ENCODE measurements at regions not wholly inside any gene's neighbourhood (a gene's known extent, or its start where the extent isn't known, plus 50 kb on each side); places are given as distances from the start of the nearest gene placed in this dataset.

DNA sequence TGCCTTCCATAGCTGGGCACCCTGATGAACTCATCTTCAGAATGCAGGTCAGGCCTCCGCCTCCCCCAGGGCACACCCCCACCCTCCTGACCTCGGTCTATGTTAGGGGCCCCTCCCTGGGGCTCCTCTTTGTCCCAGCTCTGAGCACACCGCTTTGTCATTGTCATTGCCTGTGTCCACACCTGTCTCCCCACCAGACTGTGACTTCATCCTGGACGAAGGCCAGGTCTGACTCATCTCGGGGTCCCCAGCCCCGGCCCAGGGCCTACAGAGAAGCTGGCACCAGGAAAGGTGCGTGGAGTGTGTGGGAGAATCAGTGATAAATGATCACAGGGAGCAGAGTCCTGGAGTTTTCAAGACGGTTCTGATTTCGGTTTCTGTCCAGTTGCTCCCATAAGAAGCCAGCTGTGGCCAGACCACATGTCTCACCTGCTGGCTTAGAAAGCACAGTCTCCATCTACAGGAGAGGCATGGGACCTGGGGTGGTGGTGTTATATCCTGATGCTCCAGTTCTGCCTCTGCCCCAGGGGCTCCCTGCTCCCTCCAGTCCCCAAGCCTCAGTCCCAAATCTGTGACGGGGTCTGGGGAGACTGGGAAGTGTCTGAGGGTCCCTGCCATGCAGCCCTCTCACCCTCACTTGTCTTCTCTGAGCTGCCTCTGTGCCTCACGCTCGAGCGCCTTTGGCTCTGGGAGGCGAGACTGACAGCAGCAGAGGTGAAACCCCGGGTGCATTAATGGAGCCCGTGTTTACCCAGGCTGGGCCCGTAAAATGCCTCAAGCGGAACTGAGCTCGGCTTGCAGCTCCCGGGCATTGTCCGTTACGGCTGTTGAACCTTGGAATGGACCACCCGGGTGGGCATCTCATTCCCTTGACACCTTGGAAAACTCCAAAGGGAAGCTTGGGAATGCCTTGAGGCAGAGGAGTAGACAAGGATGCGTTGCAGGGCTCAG lies 85.5 kb upstream of the WNT11 start:
- DNase-seq (ENCODE audit: low spot score) = no peak
- Mint-ChIP-seq H3K27me3 (ENCODE audit: unreplicated experiment) (peaks cover 2% of the 10 kb centered on the region), H3K36me3 (ENCODE audit: low read depth, unreplicated experiment) (no peaks in the 10 kb centered on the region), H3K9me3 (ENCODE audit: unreplicated experiment) (no peaks in the 10 kb centered on the region), H3K4me3 (ENCODE audit: unreplicated experiment) (no peak overlapping the region), H3K27ac (ENCODE audit: unreplicated experiment) (no peak overlapping the region), H3K4me1 (ENCODE audit: unreplicated experiment) (peaks cover 12% of the 10 kb centered on the region)
- TF ChIP-seq, protein P1, sequence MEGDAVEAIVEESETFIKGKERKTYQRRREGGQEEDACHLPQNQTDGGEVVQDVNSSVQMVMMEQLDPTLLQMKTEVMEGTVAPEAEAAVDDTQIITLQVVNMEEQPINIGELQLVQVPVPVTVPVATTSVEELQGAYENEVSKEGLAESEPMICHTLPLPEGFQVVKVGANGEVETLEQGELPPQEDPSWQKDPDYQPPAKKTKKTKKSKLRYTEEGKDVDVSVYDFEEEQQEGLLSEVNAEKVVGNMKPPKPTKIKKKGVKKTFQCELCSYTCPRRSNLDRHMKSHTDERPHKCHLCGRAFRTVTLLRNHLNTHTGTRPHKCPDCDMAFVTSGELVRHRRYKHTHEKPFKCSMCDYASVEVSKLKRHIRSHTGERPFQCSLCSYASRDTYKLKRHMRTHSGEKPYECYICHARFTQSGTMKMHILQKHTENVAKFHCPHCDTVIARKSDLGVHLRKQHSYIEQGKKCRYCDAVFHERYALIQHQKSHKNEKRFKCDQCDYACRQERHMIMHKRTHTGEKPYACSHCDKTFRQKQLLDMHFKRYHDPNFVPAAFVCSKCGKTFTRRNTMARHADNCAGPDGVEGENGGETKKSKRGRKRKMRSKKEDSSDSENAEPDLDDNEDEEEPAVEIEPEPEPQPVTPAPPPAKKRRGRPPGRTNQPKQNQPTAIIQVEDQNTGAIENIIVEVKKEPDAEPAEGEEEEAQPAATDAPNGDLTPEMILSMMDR (IDR thresholded peaks at IDR 0.05; ENCODE audit: unreplicated experiment) = no peak

DNA sequence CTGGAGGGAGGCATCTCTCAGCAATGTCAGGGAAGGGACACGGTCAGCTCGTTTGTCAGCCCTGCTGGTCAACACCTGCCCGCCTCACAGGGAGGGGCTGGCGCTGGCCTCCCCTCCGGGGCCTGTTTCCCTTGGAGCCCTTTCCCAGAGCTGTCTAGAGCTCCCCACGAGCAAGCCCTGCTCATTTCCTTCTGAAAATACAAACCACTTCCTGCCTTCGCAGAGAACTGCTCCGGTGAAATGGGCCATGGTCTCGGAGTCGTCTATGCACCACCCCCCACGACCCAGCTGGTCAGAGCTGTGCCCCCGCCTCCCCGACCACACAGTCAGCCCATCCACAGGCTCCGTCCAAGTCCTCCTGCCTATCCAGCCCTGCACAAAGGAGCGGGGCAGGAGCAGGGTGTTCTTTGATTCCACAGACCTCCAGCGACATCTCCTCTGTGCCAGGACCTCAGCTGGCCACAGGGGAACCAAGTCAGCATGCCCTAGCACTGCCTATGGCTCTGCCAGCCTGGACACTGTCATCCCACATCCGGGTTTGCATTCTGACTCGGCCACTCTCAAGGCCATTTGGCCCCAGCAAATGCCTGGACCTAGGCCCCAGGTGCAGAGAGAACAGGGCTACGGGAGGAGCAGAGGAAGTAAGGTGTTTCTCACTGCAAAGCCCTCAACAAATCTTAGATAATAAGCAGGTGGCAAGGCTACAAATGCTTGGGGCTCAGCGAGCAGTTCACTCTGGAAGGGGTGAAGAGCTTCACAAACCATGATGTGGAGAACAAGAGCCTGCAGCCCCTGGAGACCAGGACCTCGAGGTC lies 82.1 kb upstream of the WNT11 start:
- H3K27me3 Mint-ChIP-seq (ENCODE audit: unreplicated experiment) = peaks cover 7% of the 10 kb centered on the region
- DNase-seq (ENCODE audit: low spot score) = peak; percentile 14
- H3K27ac Mint-ChIP-seq (ENCODE audit: unreplicated experiment) = peak overlapping the region; percentile 30
- H3K4me3 Mint-ChIP-seq (ENCODE audit: unreplicated experiment) = no peak overlapping the region
- H3K36me3 Mint-ChIP-seq (ENCODE audit: low read depth, unreplicated experiment) = no peaks in the 10 kb centered on the region
- H3K9me3 Mint-ChIP-seq (ENCODE audit: unreplicated experiment) = no peaks in the 10 kb centered on the region
- peaks cover 18% of the 10 kb centered on the region for H3K4me1 Mint-ChIP-seq (ENCODE audit: unreplicated experiment)
- TF ChIP-seq, protein P1 (IDR thresholded peaks at IDR 0.05; ENCODE audit: unreplicated experiment) = no peak

DNA sequence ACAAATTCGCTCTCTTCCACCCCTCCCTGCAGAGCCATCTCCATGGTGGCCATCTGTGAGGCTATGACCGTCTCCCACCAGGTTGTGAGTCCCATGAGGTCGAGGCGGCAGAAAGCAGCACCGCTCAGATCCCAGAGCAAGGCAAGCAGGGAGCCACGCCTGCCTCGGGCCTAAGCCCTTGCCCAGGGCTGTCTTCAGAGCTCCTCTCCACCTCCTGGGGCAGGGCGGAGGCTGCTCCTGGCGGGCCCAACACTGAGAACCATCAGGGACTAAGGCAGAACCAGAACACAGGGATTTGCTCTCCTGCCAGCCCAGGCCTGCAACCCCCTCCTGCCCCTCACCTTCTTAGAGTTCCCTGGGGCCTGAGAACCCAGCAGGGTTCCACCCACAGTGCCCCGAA lies 80.9 kb upstream of the WNT11 start:
- TF ChIP-seq, protein P1 (IDR thresholded peaks at IDR 0.05; ENCODE audit: unreplicated experiment) = no peak
- Mint-ChIP-seq H3K36me3 (ENCODE audit: low read depth, unreplicated experiment) (no peaks in the 10 kb centered on the region), H3K4me1 (ENCODE audit: unreplicated experiment) (peaks cover 18% of the 10 kb centered on the region), H3K4me3 (ENCODE audit: unreplicated experiment) (no peak overlapping the region), H3K27ac (ENCODE audit: unreplicated experiment) (no peak overlapping the region), H3K9me3 (ENCODE audit: unreplicated experiment) (no peaks in the 10 kb centered on the region), H3K27me3 (ENCODE audit: unreplicated experiment) (peaks cover 7% of the 10 kb centered on the region)
- no peak for DNase-seq (ENCODE audit: low spot score)

DNA sequence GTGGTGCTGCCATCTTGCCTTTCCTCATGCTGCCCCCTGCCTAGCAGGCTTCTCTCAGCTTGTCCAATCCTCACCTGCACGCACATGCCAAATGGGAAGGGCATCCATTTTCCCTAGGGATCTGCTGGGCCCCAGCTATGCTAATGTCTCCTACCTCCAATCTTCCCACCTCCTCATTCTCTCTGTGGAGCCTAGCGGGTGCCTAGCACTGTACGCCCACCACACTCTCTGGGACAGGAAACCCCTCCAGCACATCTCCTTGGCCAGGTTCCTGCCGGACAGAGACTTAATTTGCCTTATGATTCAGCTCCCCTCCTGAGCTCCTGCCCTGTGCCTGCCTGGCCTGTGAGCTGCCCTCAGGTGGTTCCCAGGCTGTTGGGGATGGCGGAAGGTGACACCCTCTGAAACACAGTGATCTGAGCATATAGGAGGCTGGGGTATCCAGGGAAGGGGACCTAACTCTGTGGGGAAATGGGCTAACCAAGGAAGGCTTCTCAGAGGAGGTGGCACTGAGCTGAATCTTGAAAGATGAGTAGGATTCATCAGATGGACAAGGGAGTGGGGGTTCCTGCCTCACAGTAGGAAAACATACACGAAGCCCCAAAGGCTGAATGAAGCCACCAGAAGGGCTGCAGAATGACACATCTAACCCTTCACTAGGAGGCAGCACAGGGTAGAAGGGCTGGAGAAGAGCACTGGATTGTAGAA lies 79.2 kb upstream of the WNT11 start:
- Mint-ChIP-seq H3K36me3 (ENCODE audit: low read depth, unreplicated experiment) (no peaks in the 10 kb centered on the region), H3K27ac (ENCODE audit: unreplicated experiment) (peak overlapping the region; percentile 8), H3K27me3 (ENCODE audit: unreplicated experiment) (peaks cover 7% of the 10 kb centered on the region), H3K4me3 (ENCODE audit: unreplicated experiment) (no peak overlapping the region), H3K9me3 (ENCODE audit: unreplicated experiment) (no peaks in the 10 kb centered on the region), H3K4me1 (ENCODE audit: unreplicated experiment) (peaks cover 18% of the 10 kb centered on the region)
- DNase-seq (ENCODE audit: low spot score) = no peak
- TF ChIP-seq, protein P1 (IDR thresholded peaks at IDR 0.05; ENCODE audit: unreplicated experiment) = no peak
